SK-N-DZ (cell line): ENCODE measurements at regions not wholly inside any gene's neighbourhood (a gene's known extent, or its start where the extent isn't known, plus 50 kb on each side); places are given as distances from the start of the nearest gene placed in this dataset.
A peak's percentile ranks its signal among the peaks of the same experiment; 100 is the strongest.
"Not testable (repeated sequence)": the region's sequence is repeated elsewhere in the genome, so short reads cannot be mapped to it uniquely, and the experiment has no call there.

ENCODE experiments used
- DNase-seq: peaks from one replicate; pipeline ENCODE4 v3.0.0-alpha.2; 2015; ENCODE audit warnings: low spot score

- DNase-seq: no peak
Measured at GRCh38 chr4:169934794-169935429, 91.3 kb downstream of the MFAP3L start.

GRCh38 chr4:169933531-169933930, 92.7 kb downstream of the MFAP3L start:
- DNase-seq: no peak

- no peak for DNase-seq
Measured at GRCh38 chr4:169931964-169932363, 94.2 kb downstream of the MFAP3L start.

GRCh38 chr4:169930755-169931154, 95.4 kb downstream of the MFAP3L start:
- DNase-seq: not testable (repeated sequence)

- no peak for DNase-seq
Measured at GRCh38 chr4:169927280-169927679, 98.9 kb downstream of the MFAP3L start.

- no peak for DNase-seq
Measured at GRCh38 chr4:169925678-169926077, 100.5 kb downstream of the MFAP3L start.

- no peak for DNase-seq
Measured at GRCh38 chr4:169922632-169923276, 103.4 kb downstream of the MFAP3L start.

- DNase-seq: no peak
Measured at GRCh38 chr4:169921732-169922131, 104.5 kb downstream of the MFAP3L start.

- no peak for DNase-seq
Measured at GRCh38 chr4:169921237-169921636, 105.0 kb downstream of the MFAP3L start.

- not testable (repeated sequence) for DNase-seq
Measured at GRCh38 chr4:169919194-169920124, 106.7 kb downstream of the MFAP3L start.

GRCh38 chr4:169915545-169915944, 110.7 kb downstream of the MFAP3L start:
- DNase-seq: no peak

- no peak for DNase-seq
Measured at GRCh38 chr4:169914866-169915265, 111.3 kb downstream of the MFAP3L start.

GRCh38 chr4:169912996-169913395, 113.2 kb downstream of the MFAP3L start:
- no peak for DNase-seq

GRCh38 chr4:169909897-169910296, 116.3 kb downstream of the MFAP3L start:
- DNase-seq: no peak

GRCh38 chr4:169909479-169909878, 116.7 kb downstream of the MFAP3L start:
- no peak for DNase-seq

GRCh38 chr4:169907705-169908104, 118.5 kb downstream of the MFAP3L start:
- DNase-seq: no peak

GRCh38 chr4:169906821-169907220, 119.4 kb downstream of the MFAP3L start:
- DNase-seq: no peak

- no peak for DNase-seq
Measured at GRCh38 chr4:169906104-169906503, 120.1 kb downstream of the MFAP3L start.

- peak; percentile 15 for DNase-seq
Measured at GRCh38 chr4:169902658-169903345, 123.4 kb downstream of the MFAP3L start.

GRCh38 chr4:169900241-169900845, 125.9 kb downstream of the MFAP3L start:
- DNase-seq: no peak

GRCh38 chr4:169899295-169899694, 126.9 kb downstream of the MFAP3L start:
- DNase-seq: no peak
